GM10266 (cell line): ENCODE measurements at regions not wholly inside any gene's neighbourhood (a gene's known extent, or its start where the extent isn't known, plus 50 kb on each side); places are given as distances from the start of the nearest gene placed in this dataset.

Experiments
- DNase-seq: peaks from one replicate; pipeline ENCODE4 v3.0.0; 2012; ENCODE audit errors: extremely low spot score
- TF ChIP-seq, protein P1 (sequence below): IDR thresholded peaks from 2 replicates; pipeline ENCODE4 v1.5.1; 2012; ENCODE audit warnings: mild to moderate bottlenecking, low read depth; ENCODE audit not compliant: control insufficient read depth, insufficient read depth; ENCODE audit errors: missing control alignments

DNA sequence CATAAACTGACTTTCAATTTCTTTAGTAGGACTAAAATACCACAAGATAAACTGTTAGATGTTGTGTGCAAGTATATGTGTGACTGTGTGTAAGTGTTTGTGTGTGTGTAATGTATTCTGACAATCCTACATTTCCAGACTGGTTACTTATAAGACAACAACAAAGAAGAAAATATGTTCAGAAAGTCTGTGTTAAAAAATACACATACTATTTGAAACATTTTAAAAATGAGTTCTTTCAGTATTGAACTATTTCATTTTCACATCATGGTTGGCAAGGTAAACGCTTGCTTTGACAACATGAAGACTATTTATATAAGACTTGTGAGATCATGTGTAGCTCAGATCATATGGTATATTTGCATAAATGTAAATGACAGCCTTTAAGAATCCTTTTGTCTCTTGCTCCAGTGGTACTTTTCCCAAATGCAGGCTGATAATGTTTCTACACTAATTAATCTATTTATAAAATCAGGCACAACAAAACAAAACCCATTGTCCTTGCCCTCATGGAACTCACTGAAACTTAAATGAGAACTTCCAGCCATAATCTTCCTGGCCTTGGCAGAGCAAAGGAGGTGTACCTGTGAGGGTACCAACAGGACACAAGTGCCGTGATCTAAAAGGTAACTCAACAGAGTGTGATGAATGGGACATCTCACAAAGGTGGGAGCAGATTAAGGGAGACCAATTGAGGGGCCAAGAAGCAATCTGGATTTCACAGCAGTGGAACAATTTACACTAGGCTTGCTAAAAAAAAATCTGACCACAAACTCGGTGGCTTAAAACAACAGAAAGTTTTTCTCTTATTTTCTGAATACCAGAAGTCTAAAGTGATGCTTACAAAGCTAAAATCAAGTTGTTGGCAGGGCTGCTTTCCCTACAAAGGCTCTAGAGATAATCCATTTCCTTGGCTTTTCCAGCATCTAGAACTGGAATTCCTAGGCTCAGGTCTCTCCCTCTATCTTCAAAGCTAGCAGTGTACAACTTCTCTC, 349.0 kb downstream of the TBC1D4 start:
- no peak for DNase-seq
- TF ChIP-seq, protein P1, sequence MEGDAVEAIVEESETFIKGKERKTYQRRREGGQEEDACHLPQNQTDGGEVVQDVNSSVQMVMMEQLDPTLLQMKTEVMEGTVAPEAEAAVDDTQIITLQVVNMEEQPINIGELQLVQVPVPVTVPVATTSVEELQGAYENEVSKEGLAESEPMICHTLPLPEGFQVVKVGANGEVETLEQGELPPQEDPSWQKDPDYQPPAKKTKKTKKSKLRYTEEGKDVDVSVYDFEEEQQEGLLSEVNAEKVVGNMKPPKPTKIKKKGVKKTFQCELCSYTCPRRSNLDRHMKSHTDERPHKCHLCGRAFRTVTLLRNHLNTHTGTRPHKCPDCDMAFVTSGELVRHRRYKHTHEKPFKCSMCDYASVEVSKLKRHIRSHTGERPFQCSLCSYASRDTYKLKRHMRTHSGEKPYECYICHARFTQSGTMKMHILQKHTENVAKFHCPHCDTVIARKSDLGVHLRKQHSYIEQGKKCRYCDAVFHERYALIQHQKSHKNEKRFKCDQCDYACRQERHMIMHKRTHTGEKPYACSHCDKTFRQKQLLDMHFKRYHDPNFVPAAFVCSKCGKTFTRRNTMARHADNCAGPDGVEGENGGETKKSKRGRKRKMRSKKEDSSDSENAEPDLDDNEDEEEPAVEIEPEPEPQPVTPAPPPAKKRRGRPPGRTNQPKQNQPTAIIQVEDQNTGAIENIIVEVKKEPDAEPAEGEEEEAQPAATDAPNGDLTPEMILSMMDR = no peak

DNA sequence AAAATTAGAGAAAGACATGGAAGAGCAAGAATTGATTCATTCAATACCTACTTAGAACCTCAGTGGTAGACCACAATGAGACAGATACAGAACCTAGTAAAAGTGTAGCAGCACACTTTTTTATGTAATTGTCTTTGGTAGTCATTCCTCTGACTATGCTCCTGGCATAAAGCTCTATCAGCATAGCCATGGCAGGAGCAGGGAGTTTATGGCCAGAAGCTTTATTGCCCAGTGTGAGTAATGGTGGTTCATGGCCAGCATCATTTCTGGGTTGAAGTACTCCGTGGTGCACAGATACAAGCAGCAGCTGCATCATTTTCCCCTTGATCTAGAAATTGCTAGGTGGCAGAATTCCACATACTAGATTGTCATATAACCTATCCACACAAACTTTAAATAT, 352.6 kb downstream of the TBC1D4 start:
- DNase-seq = no peak
- TF ChIP-seq, protein P1 = no peak

- DNase-seq = no peak
- TF ChIP-seq, protein P1 = no peak
Observed at GRCh38 chr13:75124415-75124814, 357.6 kb downstream of the TBC1D4 start.

- no peak for DNase-seq
- TF ChIP-seq, protein P1 = no peak
Observed at GRCh38 chr13:75123428-75123827, 358.5 kb downstream of the TBC1D4 start.

- no peak for DNase-seq
- TF ChIP-seq, protein P1 = no peak
Observed at GRCh38 chr13:75120085-75120484, 361.9 kb downstream of the TBC1D4 start.

DNA sequence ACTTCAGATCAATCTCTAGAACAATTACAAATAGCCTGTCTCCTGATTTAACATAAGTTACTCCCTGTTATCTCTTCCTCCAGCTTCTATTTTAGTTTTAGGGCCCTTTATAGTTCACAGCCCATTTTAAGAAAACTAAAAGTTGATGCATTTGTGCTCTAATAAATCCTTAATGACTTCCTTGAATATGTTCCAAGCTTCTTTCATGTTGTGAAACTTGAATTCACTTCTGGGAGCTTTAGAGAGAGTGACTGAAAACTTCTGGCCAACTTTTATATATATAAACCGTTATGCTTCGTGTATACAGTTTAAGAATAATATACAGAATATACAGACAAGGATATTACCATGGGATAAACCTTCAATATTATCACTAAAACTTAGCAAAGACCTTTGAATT, 366.8 kb downstream of the TBC1D4 start:
- DNase-seq = no peak
- TF ChIP-seq, protein P1 = no peak

GRCh38 chr13:75103976-75104375, 378.0 kb downstream of the TBC1D4 start:
- TF ChIP-seq, protein P1 = no peak
- DNase-seq = no peak
